B cell (primary cell): ENCODE measurements at regions not wholly inside any gene's neighbourhood (a gene's known extent, or its start where the extent isn't known, plus 50 kb on each side); places are given as distances from the start of the nearest gene placed in this dataset.

ENCODE experiments used
- CTCF ChIP-seq: fragments of 200-600 bp; IDR thresholded peaks from one replicate; pipeline ENCODE4 v1.8.0; 2022; ENCODE audit warnings: antibody characterized with exemption, mild to moderate bottlenecking
- EZH2 ChIP-seq: IDR thresholded peaks from 2 replicates; pipeline ENCODE4 v1.6.1; 2012; ENCODE audit warnings: borderline replicate concordance, low read depth, mild to moderate bottlenecking, moderate library complexity, low read length; ENCODE audit not compliant: insufficient read depth, poor library complexity, severe bottlenecking

DNA sequence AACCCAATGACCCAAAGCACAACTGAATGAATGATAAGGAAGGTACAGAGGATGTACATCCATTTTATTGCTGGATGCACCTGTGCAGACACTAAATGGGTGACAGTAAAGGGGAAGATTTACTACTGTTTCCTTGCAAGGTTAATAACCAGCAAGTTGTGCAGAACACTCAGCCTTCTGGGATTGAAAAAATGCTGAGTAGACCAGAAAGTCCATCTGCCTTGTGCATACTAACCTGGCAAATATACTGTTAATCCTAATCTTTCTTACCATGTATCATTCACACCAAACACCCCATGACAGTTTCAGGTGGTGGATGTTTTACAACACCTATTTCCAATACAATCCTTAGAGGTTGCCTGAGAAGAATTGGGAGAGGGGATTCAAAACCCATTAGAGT lies 814.1 kb upstream of the NRXN1 start:
- TF ChIP-seq CTCF (no peak), EZH2 (no peak)
